ENCODE measurements at regions not wholly inside any gene's neighbourhood (a gene's known extent, or its start where the extent isn't known, plus 50 kb on each side); places are given as distances from the start of the nearest gene placed in this dataset.

- no peak for DNase-seq (ENCODE audit: low read depth in 2 of 2)
These were observed 341.3 kb downstream of the SMOC2 start for GRCh38 chr6:168782187-168782751.

- no peak for DNase-seq (ENCODE audit: low read depth in 2 of 2)
These were observed 337.2 kb downstream of the SMOC2 start for GRCh38 chr6:168778201-168778600.

- DNase-seq (ENCODE audit: low read depth in 2 of 2) = no peak
These were observed 333.4 kb downstream of the SMOC2 start for GRCh38 chr6:168774381-168774780.

GRCh38 chr6:168773788-168774187 lies 332.8 kb downstream of the SMOC2 start:
- no peak for DNase-seq (ENCODE audit: low read depth in 2 of 2)

- no peak for DNase-seq (ENCODE audit: low read depth in 2 of 2)
These were observed 324.8 kb downstream of the SMOC2 start for GRCh38 chr6:168765752-168766151.

GRCh38 chr6:168756009-168756634 lies 315.1 kb downstream of the SMOC2 start:
- no peak for DNase-seq (ENCODE audit: low read depth in 2 of 2)

- DNase-seq (ENCODE audit: low read depth in 2 of 2) = no peak
These were observed 305.7 kb downstream of the SMOC2 start for GRCh38 chr6:168746643-168747042.

GRCh38 chr6:168746013-168746412 lies 305.0 kb downstream of the SMOC2 start:
- DNase-seq (ENCODE audit: low read depth in 2 of 2) = no peak

GRCh38 chr6:168744861-168745260 lies 303.9 kb downstream of the SMOC2 start:
- no peak for DNase-seq (ENCODE audit: low read depth in 2 of 2)

- DNase-seq (ENCODE audit: low read depth in 2 of 2) = no peak
These were observed 301.2 kb downstream of the SMOC2 start for GRCh38 chr6:168741942-168742782.

- no peak for DNase-seq (ENCODE audit: low read depth in 2 of 2)
These were observed 300.3 kb downstream of the SMOC2 start for GRCh38 chr6:168741305-168741704.

GRCh38 chr6:168739381-168739780 lies 298.4 kb downstream of the SMOC2 start:
- no peak for DNase-seq (ENCODE audit: low read depth in 2 of 2)

- DNase-seq (ENCODE audit: low read depth in 2 of 2) = no peak
These were observed 296.5 kb downstream of the SMOC2 start for GRCh38 chr6:168737481-168737880.

- no peak for DNase-seq (ENCODE audit: low read depth in 2 of 2)
These were observed 296.0 kb downstream of the SMOC2 start for GRCh38 chr6:168737014-168737413.

GRCh38 chr6:168736039-168736438 lies 295.1 kb downstream of the SMOC2 start:
- no peak for DNase-seq (ENCODE audit: low read depth in 2 of 2)

- DNase-seq (ENCODE audit: low read depth in 2 of 2) = no peak
These were observed 294.4 kb downstream of the SMOC2 start for GRCh38 chr6:168735268-168735949.

- DNase-seq (ENCODE audit: low read depth in 2 of 2) = no peak
These were observed 293.5 kb downstream of the SMOC2 start for GRCh38 chr6:168734523-168734922.

GRCh38 chr6:168732676-168733075 lies 291.7 kb downstream of the SMOC2 start:
- no peak for DNase-seq (ENCODE audit: low read depth in 2 of 2)

- no peak for DNase-seq (ENCODE audit: low read depth in 2 of 2)
These were observed 290.1 kb downstream of the SMOC2 start for GRCh38 chr6:168730931-168731716.

GRCh38 chr6:168728056-168728455 lies 287.1 kb downstream of the SMOC2 start:
- DNase-seq (ENCODE audit: low read depth in 2 of 2) = no peak

GRCh38 chr6:168726312-168726856 lies 285.4 kb downstream of the SMOC2 start:
- no peak for DNase-seq (ENCODE audit: low read depth in 2 of 2)
